SK-N-SH (cell line): ENCODE measurements at regions not wholly inside any gene's neighbourhood (a gene's known extent, or its start where the extent isn't known, plus 50 kb on each side); places are given as distances from the start of the nearest gene placed in this dataset.

Source experiments
- CTCF ChIA-PET: fragments of 300-600, 350-600 bp; formaldehyde crosslinking; extraction: SDS; loops from one replicate; lab custom pipeline; 2021; lab: Yijun Ruan, JAX
- POLR2A ChIA-PET: fragments of 350-600 bp; sonication (Branson Sonifier 250); formaldehyde crosslinking; extraction: SDS; loops from one replicate; lab custom pipeline; 2020; ENCODE audit warnings: antibody characterized with exemption, inconsistent platforms; lab: Yijun Ruan, JAX
- DNase-seq: peaks from one replicate; pipeline ENCODE4 v3.0.0; 2012
- H2AFZ ChIP-seq: fragments of 200-600 bp; sonication (generic); 2 replicates; pipeline ENCODE4 v1.8.1; 2016; ENCODE audit warnings: antibody characterized with exemption, mild to moderate bottlenecking, low read depth
- H3F3A ChIP-seq: fragments of 200-600 bp; sonication (generic); replicated peaks from 2 replicates; pipeline ENCODE3; 2016; ENCODE audit warnings: antibody characterized with exemption, mild to moderate bottlenecking; ENCODE audit not compliant: insufficient read depth
- H3K27ac ChIP-seq, 2 experiments: fragments of 200-500 bp in 1 of 2; fragments of 200-600 bp in 1 of 2; sonication (Bioruptor generic) in 1 of 2; sonication (generic), shearing (Covaris generic) in 1 of 2; 2 replicates each; pipeline versions ENCODE4 v1.5.1 to v1.6.1; 2014 to 2016; ENCODE audit warnings: low read depth in 2 of 2, inconsistent platforms in 1 of 2, low read length in 1 of 2, mild to moderate bottlenecking in 1 of 2, mixed read lengths in 1 of 2
- H3K27me3 ChIP-seq: fragments of 200-600 bp; sonication (generic), shearing (Covaris generic); 2 replicates; pipeline ENCODE4 v1.6.1; 2016; ENCODE audit warnings: mixed run types; ENCODE audit not compliant: insufficient read depth
- H3K36me3 ChIP-seq, 2 experiments: fragments of 200-500 bp in 1 of 2; fragments of 200-600 bp in 1 of 2; sonication (Bioruptor generic) in 1 of 2; sonication (generic) in 1 of 2; replicated peaks in 1 of 2; 2 replicates each; pipeline versions ENCODE3 to v1.5.1; 2014 to 2016; ENCODE audit warnings: low read length in 1 of 2, mild to moderate bottlenecking in 1 of 2; ENCODE audit not compliant: insufficient read depth in 2 of 2, control insufficient read depth in 1 of 2
- H3K4me1 ChIP-seq, 2 experiments: fragments of 200-500 bp in 1 of 2; fragments of 200-600 bp in 1 of 2; sonication (Bioruptor generic) in 1 of 2; sonication (generic), shearing (Covaris generic) in 1 of 2; 2 replicates each; pipeline versions ENCODE4 v1.5.1 to v1.6.1; 2014 to 2016; ENCODE audit warnings: low read depth in 1 of 2, low read length in 1 of 2, mixed run types in 1 of 2; ENCODE audit not compliant: insufficient read depth in 2 of 2, control insufficient read depth in 1 of 2
- H3K4me2 ChIP-seq: fragments of 200-600 bp; sonication (generic), shearing (Covaris generic); 2 replicates; pipeline ENCODE4 v1.6.1; 2017; ENCODE audit warnings: mixed run types
- H3K4me3 ChIP-seq, 2 experiments: fragments of 200-500 bp in 1 of 2; fragments of 200-600 bp in 1 of 2; sonication (Bioruptor generic) in 1 of 2; sonication (generic), shearing (Covaris generic) in 1 of 2; 2 replicates each; pipeline versions ENCODE4 v1.5.1 to v1.8.1; 2014 to 2016; ENCODE audit warnings: low read depth in 2 of 2, inconsistent platforms in 1 of 2, low read length in 1 of 2, mild to moderate bottlenecking in 1 of 2, mixed read lengths in 1 of 2, moderate library complexity in 1 of 2
- H3K79me2 ChIP-seq: fragments of 200-600 bp; sonication (generic); 2 replicates; pipeline ENCODE4 v1.8.1; 2017; ENCODE audit warnings: mild to moderate bottlenecking; ENCODE audit not compliant: insufficient read depth
- H3K9ac ChIP-seq: fragments of 200-600 bp; sonication (generic); 2 replicates; pipeline ENCODE4 v1.6.1; 2017; ENCODE audit warnings: mixed run types
- H3K9me2 ChIP-seq: fragments of 200-600 bp; sonication (generic); 2 replicates; pipeline ENCODE4 v1.6.1; 2017; ENCODE audit warnings: mixed run types
- H3K9me3 ChIP-seq: fragments of 200-600 bp; sonication (generic); 2 replicates; pipeline ENCODE4 v1.6.1; 2017; ENCODE audit warnings: mixed run types, mild to moderate bottlenecking, moderate library complexity
- H4K20me1 ChIP-seq: fragments of 200-600 bp; sonication (generic); 2 replicates; pipeline ENCODE4 v1.6.1; 2017; ENCODE audit warnings: mild to moderate bottlenecking, mixed run types; ENCODE audit not compliant: insufficient read depth
- CTCF ChIP-seq: fragments of 200-600 bp; sonication (generic); IDR thresholded peaks from 2 replicates; pipeline ENCODE4 v1.6.1; 2017; ENCODE audit warnings: antibody characterized with exemption, mild to moderate bottlenecking, moderate library complexity
- ELF1 ChIP-seq: IDR thresholded peaks from 2 replicates; pipeline ENCODE4 v1.4.0; 2012
- EP300 ChIP-seq, 2 experiments: IDR thresholded peaks; 2 replicates each; pipeline versions ENCODE4 v1.4.0 to v1.6.1; 2012; ENCODE audit warnings: borderline replicate concordance in 1 of 2, low read depth in 1 of 2, low read length in 1 of 2
- FOSL2 ChIP-seq: IDR thresholded peaks from 2 replicates; pipeline ENCODE4 v1.4.0; 2012; ENCODE audit warnings: low read depth, mild to moderate bottlenecking, moderate library complexity, borderline replicate concordance
- FOXJ3 ChIP-seq: sonication (generic); formaldehyde crosslinking; IDR thresholded peaks from 2 replicates; pipeline ENCODE4 v1.5.1; 2020; ENCODE audit warnings: mild to moderate bottlenecking, missing genetic modification reagents
- GABPA ChIP-seq: IDR thresholded peaks from 2 replicates; pipeline ENCODE4 v1.4.0; 2012; ENCODE audit warnings: low read depth, mild to moderate bottlenecking
- GATA2 ChIP-seq: sonication (generic); formaldehyde crosslinking; IDR thresholded peaks from 2 replicates; pipeline ENCODE4 v1.5.0; 2020; ENCODE audit warnings: mild to moderate bottlenecking, missing genetic modification reagents
- IRF3 ChIP-seq: fragments of 150-350 bp; IDR thresholded peaks from 2 replicates; pipeline ENCODE4 v1.6.1; 2016; ENCODE audit warnings: mild to moderate bottlenecking, low read depth, low read length
- JUND ChIP-seq: IDR thresholded peaks from 2 replicates; pipeline ENCODE4 v1.4.0; 2012
- NFIC ChIP-seq: IDR thresholded peaks from 2 replicates; pipeline ENCODE4 v1.4.0; 2012; ENCODE audit warnings: borderline replicate concordance
- NRF1 ChIP-seq: IDR thresholded peaks from 2 replicates; pipeline ENCODE4 v1.6.1; 2012; ENCODE audit warnings: low read depth, mild to moderate bottlenecking, low read length
- PBX3 ChIP-seq: IDR thresholded peaks from 2 replicates; pipeline ENCODE4; 2012
- RAD21 ChIP-seq: IDR thresholded peaks from 2 replicates; pipeline ENCODE4 v1.6.1; 2012; ENCODE audit warnings: mild to moderate bottlenecking, low read length
- RCOR1 ChIP-seq: fragments of 150-350 bp; IDR thresholded peaks from 2 replicates; pipeline ENCODE4 v1.6.1; 2017; ENCODE audit warnings: antibody characterized with exemption, low read length
- RFX5 ChIP-seq: IDR thresholded peaks from 2 replicates; pipeline ENCODE4 v1.6.1; 2012; ENCODE audit warnings: mild to moderate bottlenecking, improper control_type of control experiment, low read length
- RXRA ChIP-seq: IDR thresholded peaks from 2 replicates; pipeline ENCODE4 v1.4.0; 2012; ENCODE audit warnings: low read depth, mild to moderate bottlenecking, borderline replicate concordance
- TAF1 ChIP-seq: IDR thresholded peaks from 2 replicates; pipeline ENCODE4 v1.6.1; 2012; ENCODE audit warnings: low read depth, mild to moderate bottlenecking, low read length, moderate library complexity, borderline replicate concordance
- TEAD4 ChIP-seq: IDR thresholded peaks from 2 replicates; pipeline ENCODE4 v1.4.0; 2012; ENCODE audit warnings: mild to moderate bottlenecking, borderline replicate concordance; ENCODE audit not compliant: insufficient read depth
- USF2 ChIP-seq: fragments of 150-350 bp; IDR thresholded peaks from 2 replicates; pipeline ENCODE4 v1.6.1; 2017; ENCODE audit warnings: antibody characterized with exemption, low read length, low read depth, borderline replicate concordance
- ZBTB33 ChIP-seq: IDR thresholded peaks from 2 replicates; pipeline ENCODE4 v1.4.0; 2012; ENCODE audit warnings: low read depth, borderline replicate concordance
- WGBS: methylation state at CpG from one replicate; pipeline ENCODE4 v1.1.6; 2017; ENCODE audit warnings: low lambda C conversion rate; 5-methylcytosine and 5-hydroxymethylcytosine counted together

GRCh38 chr3:28752290-28752689 is 403.7 kb upstream of the AZI2 start:
- no peaks in the 10 kb centered on the region for H3K79me2 ChIP-seq
- no peak overlapping the region for H2AFZ ChIP-seq
- CTCF ChIA-PET: no interaction called here
- no peaks in the 10 kb centered on the region for H3K9me2 ChIP-seq
- H3K4me3 ChIP-seq: no peak overlapping the region
- H3K9me3 ChIP-seq: no peaks in the 10 kb centered on the region; the same call in 1 of the 2 replicates
- POLR2A ChIA-PET: no interaction called here
- H3K4me1 ChIP-seq: no peaks in the 10 kb centered on the region
- H3F3A ChIP-seq: no peaks in the 10 kb centered on the region
- no peak overlapping the region for H3K9ac ChIP-seq
- H4K20me1 ChIP-seq: no peaks in the 10 kb centered on the region
- 46% methylated on average over 1 of the region's 1 CpG for WGBS
- H3K4me2 ChIP-seq: no peak overlapping the region
- TF ChIP-seq RAD21: no peak
- no peak for TF ChIP-seq GATA2 (CRISPR knock-in tag)
- no peak for TF ChIP-seq IRF3
- no peak for TF ChIP-seq ELF1
- TF ChIP-seq TEAD4: no peak
- TF ChIP-seq NRF1: no peak
- no peak for TF ChIP-seq PBX3
- TF ChIP-seq RXRA: no peak
- TF ChIP-seq CTCF: no peak
- no peak for TF ChIP-seq JUND
- TF ChIP-seq EP300 (IDR thresholded peaks at IDR 0.05; ENCODE audit: borderline replicate concordance in 1 of 2, low read depth in 1 of 2, low read length in 1 of 2): no peak
- TF ChIP-seq RFX5: no peak
- no peak for TF ChIP-seq TAF1
- TF ChIP-seq USF2: no peak
- TF ChIP-seq FOSL2: no peak
- TF ChIP-seq FOXJ3 (CRISPR knock-in tag): no peak
- no peak for TF ChIP-seq GABPA
- no peak for TF ChIP-seq NFIC
- TF ChIP-seq ZBTB33: no peak
- TF ChIP-seq RCOR1: no peak
- H3K36me3 ChIP-seq: no peaks in the 10 kb centered on the region
- DNase-seq: no peak
- H3K27ac ChIP-seq: no peak overlapping the region
- H3K27me3 ChIP-seq: no peaks in the 10 kb centered on the region
